Body of pancreas (tissue), 4 donors: ENCODE measurements at regions not wholly inside any gene's neighbourhood (a gene's known extent, or its start where the extent isn't known, plus 50 kb on each side); places are given as distances from the start of the nearest gene placed in this dataset.

Experiments
- CTCF ChIP-seq, 7 experiments: fragments of 450-650 bp in 4 of 7; fragments of 200-600 bp in 3 of 7; sonication (generic) in 3 of 7; IDR thresholded peaks; one replicate each; pipeline ENCODE4 v1.5.1; 2016 to 2019; ENCODE audit warnings: antibody characterized with exemption in 7 of 7
- POLR2A ChIP-seq, 3 donors: fragments of 450-650 bp; IDR thresholded peaks; one replicate each; pipeline ENCODE4 v1.6.1; 2016; ENCODE audit warnings: antibody characterized with exemption in 3 of 3, mild to moderate bottlenecking in 2 of 3

GRCh38 chr21:30072496-30072895 is 94.1 kb downstream of the CLDN17 start:
- TF ChIP-seq CTCF (IDR thresholded peaks at IDR 0.05): peak in 4 of 7 experiments; percentile 18 to 31 (median 20)
- no peak for TF ChIP-seq POLR2A (IDR thresholded peaks at IDR 0.05)
